Astrocyte (in vitro differentiated cells and primary cell): ENCODE measurements at regions not wholly inside any gene's neighbourhood (a gene's known extent, or its start where the extent isn't known, plus 50 kb on each side); places are given as distances from the start of the nearest gene placed in this dataset.

ENCODE experiments used
- DNase-seq: peaks from one replicate; pipeline ENCODE4 v3.0.0-alpha.2; 2010; ENCODE audit warnings: low read depth
- FAIRE-seq: peaks from 2 replicates; lab custom pipeline; 2011; peaks lifted over from hg19 to GRCh38; lab: Jason Lieb, UNC
- H2AFZ ChIP-seq: 2 replicates; pipeline ENCODE4 v1.6.0; 2012; ENCODE audit warnings: low read depth, low read length, inconsistent platforms
- H3K27ac ChIP-seq: 2 replicates; pipeline ENCODE4 v1.5.1; 2011; ENCODE audit warnings: low read depth, low read length, inconsistent platforms
- H3K27me3 ChIP-seq: 2 replicates; pipeline ENCODE4 v1.6.0; 2011; ENCODE audit warnings: low read length, inconsistent platforms; ENCODE audit not compliant: insufficient read depth
- H3K36me3 ChIP-seq: 2 replicates; pipeline ENCODE4 v1.5.1; 2011; ENCODE audit warnings: low read length, inconsistent platforms; ENCODE audit not compliant: insufficient read depth
- H3K4me1 ChIP-seq: 2 replicates; pipeline ENCODE4 v1.5.1; 2011; ENCODE audit warnings: low read length, inconsistent platforms; ENCODE audit not compliant: insufficient read depth
- H3K4me2 ChIP-seq: 2 replicates; pipeline ENCODE4 v1.6.0; 2012; ENCODE audit warnings: low read length, inconsistent platforms
- H3K4me3 ChIP-seq: 2 replicates; pipeline ENCODE4 v1.5.1; 2011; ENCODE audit warnings: low read depth, mild to moderate bottlenecking, low read length, inconsistent platforms; ENCODE audit not compliant: insufficient read depth
- H3K79me2 ChIP-seq: 2 replicates; pipeline ENCODE4 v1.6.0; 2012; ENCODE audit warnings: mild to moderate bottlenecking, low read length, inconsistent platforms; ENCODE audit not compliant: insufficient read depth
- H3K9ac ChIP-seq: 2 replicates; pipeline ENCODE4 v1.6.0; 2012; ENCODE audit warnings: mild to moderate bottlenecking, low read length, inconsistent platforms
- H3K9me3 ChIP-seq: 2 replicates; pipeline ENCODE4 v1.5.1; 2012; ENCODE audit warnings: low read depth, mild to moderate bottlenecking, low read length, inconsistent platforms; ENCODE audit not compliant: insufficient read depth
- H4K20me1 ChIP-seq: 2 replicates; pipeline ENCODE4 v1.6.0; 2012; ENCODE audit warnings: low read length, inconsistent platforms; ENCODE audit not compliant: insufficient read depth
- H3K27ac Mint-ChIP-seq: one replicate; pipeline ENCODE4 v1.8.0; 2021; ENCODE audit warnings: mild to moderate bottlenecking, mixed read lengths; ENCODE audit not compliant: unreplicated experiment
- H3K27me3 Mint-ChIP-seq: one replicate; pipeline ENCODE4 v1.8.0; 2021; ENCODE audit warnings: low read depth, mixed read lengths; ENCODE audit not compliant: unreplicated experiment
- H3K36me3 Mint-ChIP-seq: one replicate; pipeline ENCODE4 v1.8.0; 2021; ENCODE audit warnings: low read depth, mixed read lengths; ENCODE audit not compliant: unreplicated experiment
- H3K4me1 Mint-ChIP-seq: one replicate; pipeline ENCODE4 v1.8.0; 2021; ENCODE audit warnings: low read depth, mixed read lengths; ENCODE audit not compliant: unreplicated experiment
- H3K4me3 Mint-ChIP-seq: one replicate; pipeline ENCODE4 v1.8.0; 2021; ENCODE audit warnings: mild to moderate bottlenecking, moderate library complexity, mixed read lengths; ENCODE audit not compliant: unreplicated experiment
- H3K9me3 Mint-ChIP-seq: one replicate; pipeline ENCODE4 v1.8.0; 2021; ENCODE audit warnings: mild to moderate bottlenecking, mixed read lengths; ENCODE audit not compliant: unreplicated experiment
- EZH2 ChIP-seq: IDR thresholded peaks from 2 replicates; pipeline ENCODE4 v1.6.1; 2012; ENCODE audit warnings: mild to moderate bottlenecking, low read length, inconsistent platforms; ENCODE audit not compliant: insufficient read depth
- TF ChIP-seq, protein P1 (sequence below): IDR thresholded peaks from 2 replicates; pipeline ENCODE4 v1.5.1; 2011; ENCODE audit warnings: low read depth, mild to moderate bottlenecking, inconsistent platforms, low read length, moderate library complexity; ENCODE audit not compliant: insufficient read depth

DNA sequence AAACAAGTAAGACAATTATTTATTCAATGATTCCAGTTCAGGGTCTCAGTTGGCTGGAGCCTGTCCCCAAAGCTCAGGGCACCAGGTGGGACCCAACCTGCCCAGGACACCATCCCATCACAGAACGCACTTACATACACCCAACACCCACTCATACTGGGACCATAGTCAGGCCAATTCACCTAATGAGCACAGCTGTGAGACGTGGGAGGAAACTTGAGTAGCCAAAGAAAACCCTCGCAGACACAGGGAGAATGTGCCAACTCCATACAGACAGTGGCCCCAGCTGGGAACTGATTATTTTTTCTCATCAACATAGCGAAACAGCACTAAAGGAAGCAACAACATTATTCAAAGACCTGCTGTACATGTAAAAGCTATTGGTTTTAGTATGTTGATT lies 58.6 kb upstream of the DOK5 start:
- Mint-ChIP-seq H3K36me3 (no peaks in the 10 kb centered on the region), H3K4me3 (no peak overlapping the region), H3K27me3 (no peaks in the 10 kb centered on the region), H3K4me1 (no peaks in the 10 kb centered on the region), H3K9me3 (no peaks in the 10 kb centered on the region), H3K27ac (no peak overlapping the region)
- Histone ChIP-seq H3K36me3 (no peaks in the 10 kb centered on the region), H3K4me1 (no peaks in the 10 kb centered on the region), H3K79me2 (no peaks in the 10 kb centered on the region), H3K27ac (no peak overlapping the region), H3K4me3 (no peak overlapping the region), H2AFZ (no peak overlapping the region), H3K27me3 (no peaks in the 10 kb centered on the region), H3K9ac (no peak overlapping the region), H3K9me3 (no peaks in the 10 kb centered on the region), H3K4me2 (no peak overlapping the region), H4K20me1 (no peaks in the 10 kb centered on the region)
- FAIRE-seq (no peak), DNase-seq (no peak)
- no peak for TF ChIP-seq EZH2
- TF ChIP-seq, protein P1, sequence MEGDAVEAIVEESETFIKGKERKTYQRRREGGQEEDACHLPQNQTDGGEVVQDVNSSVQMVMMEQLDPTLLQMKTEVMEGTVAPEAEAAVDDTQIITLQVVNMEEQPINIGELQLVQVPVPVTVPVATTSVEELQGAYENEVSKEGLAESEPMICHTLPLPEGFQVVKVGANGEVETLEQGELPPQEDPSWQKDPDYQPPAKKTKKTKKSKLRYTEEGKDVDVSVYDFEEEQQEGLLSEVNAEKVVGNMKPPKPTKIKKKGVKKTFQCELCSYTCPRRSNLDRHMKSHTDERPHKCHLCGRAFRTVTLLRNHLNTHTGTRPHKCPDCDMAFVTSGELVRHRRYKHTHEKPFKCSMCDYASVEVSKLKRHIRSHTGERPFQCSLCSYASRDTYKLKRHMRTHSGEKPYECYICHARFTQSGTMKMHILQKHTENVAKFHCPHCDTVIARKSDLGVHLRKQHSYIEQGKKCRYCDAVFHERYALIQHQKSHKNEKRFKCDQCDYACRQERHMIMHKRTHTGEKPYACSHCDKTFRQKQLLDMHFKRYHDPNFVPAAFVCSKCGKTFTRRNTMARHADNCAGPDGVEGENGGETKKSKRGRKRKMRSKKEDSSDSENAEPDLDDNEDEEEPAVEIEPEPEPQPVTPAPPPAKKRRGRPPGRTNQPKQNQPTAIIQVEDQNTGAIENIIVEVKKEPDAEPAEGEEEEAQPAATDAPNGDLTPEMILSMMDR: no peak

- Histone ChIP-seq H3K36me3 (no peaks in the 10 kb centered on the region), H2AFZ (no peak overlapping the region), H3K4me3 (no peak overlapping the region), H4K20me1 (no peaks in the 10 kb centered on the region), H3K4me1 (no peaks in the 10 kb centered on the region), H3K27me3 (no peaks in the 10 kb centered on the region), H3K9me3 (no peaks in the 10 kb centered on the region), H3K27ac (no peak overlapping the region), H3K9ac (no peak overlapping the region), H3K79me2 (no peaks in the 10 kb centered on the region), H3K4me2 (no peak overlapping the region)
- H3K4me1 Mint-ChIP-seq: no peaks in the 10 kb centered on the region
- H3K4me3 Mint-ChIP-seq: no peak overlapping the region
- H3K9me3 Mint-ChIP-seq: no peaks in the 10 kb centered on the region
- no peaks in the 10 kb centered on the region for H3K36me3 Mint-ChIP-seq
- H3K27ac Mint-ChIP-seq: no peak overlapping the region
- DNase-seq: no peak
- no peaks in the 10 kb centered on the region for H3K27me3 Mint-ChIP-seq
- FAIRE-seq: no peak
- no peak for TF ChIP-seq EZH2
- TF ChIP-seq, protein P1: no peak
Measured at GRCh38 chr20:54419531-54419930, 55.9 kb upstream of the DOK5 start.
